ENCODE measurements at regions not wholly inside any gene's neighbourhood (a gene's known extent, or its start where the extent isn't known, plus 50 kb on each side); places are given as distances from the start of the nearest gene placed in this dataset.

DNA sequence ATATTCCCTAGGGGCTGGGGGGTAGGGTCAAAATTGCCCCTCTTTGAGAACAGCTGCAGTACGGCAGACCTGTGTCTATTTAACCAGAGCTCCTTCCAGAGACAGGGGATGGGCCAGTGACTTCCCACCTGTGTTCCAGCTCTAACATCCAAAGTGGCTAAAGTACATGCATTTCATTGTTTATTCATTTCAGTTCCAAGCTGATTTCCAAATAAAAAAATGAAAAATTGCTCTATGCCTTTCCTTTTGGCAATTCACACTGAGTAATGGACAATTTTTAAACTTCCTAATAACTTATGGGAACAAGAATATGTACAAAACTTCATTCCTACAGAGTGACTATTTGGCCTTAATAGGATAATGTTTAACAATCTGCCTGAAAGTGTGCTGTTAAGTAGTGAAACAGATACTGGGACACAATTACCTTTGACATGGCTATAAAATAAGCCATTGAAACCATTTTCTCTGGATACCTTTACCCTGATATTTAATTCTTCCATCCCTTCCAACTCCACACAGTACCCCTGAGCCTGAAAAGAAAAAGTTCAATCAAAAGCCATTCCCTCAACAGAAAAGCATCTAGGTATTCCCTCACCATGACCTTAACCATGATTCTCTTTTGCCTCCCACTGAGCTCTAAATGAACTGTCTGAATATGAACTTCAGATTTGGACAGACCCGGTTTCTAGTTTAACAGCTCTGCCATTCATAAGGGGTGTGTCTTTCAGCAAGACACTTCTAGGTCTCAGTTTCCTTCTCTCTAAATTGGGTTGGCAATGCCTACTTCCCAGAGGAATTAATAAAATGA lies 73.1 kb downstream of the RDH14 start:
- TF ChIP-seq, protein P1, sequence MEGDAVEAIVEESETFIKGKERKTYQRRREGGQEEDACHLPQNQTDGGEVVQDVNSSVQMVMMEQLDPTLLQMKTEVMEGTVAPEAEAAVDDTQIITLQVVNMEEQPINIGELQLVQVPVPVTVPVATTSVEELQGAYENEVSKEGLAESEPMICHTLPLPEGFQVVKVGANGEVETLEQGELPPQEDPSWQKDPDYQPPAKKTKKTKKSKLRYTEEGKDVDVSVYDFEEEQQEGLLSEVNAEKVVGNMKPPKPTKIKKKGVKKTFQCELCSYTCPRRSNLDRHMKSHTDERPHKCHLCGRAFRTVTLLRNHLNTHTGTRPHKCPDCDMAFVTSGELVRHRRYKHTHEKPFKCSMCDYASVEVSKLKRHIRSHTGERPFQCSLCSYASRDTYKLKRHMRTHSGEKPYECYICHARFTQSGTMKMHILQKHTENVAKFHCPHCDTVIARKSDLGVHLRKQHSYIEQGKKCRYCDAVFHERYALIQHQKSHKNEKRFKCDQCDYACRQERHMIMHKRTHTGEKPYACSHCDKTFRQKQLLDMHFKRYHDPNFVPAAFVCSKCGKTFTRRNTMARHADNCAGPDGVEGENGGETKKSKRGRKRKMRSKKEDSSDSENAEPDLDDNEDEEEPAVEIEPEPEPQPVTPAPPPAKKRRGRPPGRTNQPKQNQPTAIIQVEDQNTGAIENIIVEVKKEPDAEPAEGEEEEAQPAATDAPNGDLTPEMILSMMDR (IDR thresholded peaks at IDR 0.05 in 8 of 11, conservative IDR thresholded peaks at IDR 0.05 in 3 of 11): no peak
- TF ChIP-seq POLR2A (IDR thresholded peaks at IDR 0.05) (no peak), POLR2AphosphoS5 (IDR thresholded peaks at IDR 0.05) (no peak)

Data from spleen (tissue), 7 donors.